ENCODE measurements at regions not wholly inside any gene's neighbourhood (a gene's known extent, or its start where the extent isn't known, plus 50 kb on each side); places are given as distances from the start of the nearest gene placed in this dataset.

DNA sequence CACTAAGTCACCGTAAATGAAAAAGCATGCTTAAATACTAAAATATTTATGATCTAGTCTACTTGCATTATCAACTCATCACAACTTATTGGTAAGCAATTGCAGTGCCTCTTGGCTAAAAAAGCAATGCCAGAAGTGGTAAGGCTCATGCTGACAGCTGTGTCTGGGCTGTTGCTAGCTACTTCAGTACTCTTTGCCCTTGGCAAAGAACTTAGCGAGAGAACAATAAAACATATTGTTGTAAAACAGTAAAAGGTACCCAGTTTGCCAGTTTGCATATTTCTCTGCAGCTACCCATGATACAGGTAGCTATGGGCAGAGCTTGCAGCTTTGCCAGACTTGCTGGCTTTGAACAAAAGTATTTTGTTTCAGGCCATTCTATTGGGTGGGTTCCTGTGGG, 73.1 kb downstream of the ATP6V1G3 start:
- TF ChIP-seq, protein P1, sequence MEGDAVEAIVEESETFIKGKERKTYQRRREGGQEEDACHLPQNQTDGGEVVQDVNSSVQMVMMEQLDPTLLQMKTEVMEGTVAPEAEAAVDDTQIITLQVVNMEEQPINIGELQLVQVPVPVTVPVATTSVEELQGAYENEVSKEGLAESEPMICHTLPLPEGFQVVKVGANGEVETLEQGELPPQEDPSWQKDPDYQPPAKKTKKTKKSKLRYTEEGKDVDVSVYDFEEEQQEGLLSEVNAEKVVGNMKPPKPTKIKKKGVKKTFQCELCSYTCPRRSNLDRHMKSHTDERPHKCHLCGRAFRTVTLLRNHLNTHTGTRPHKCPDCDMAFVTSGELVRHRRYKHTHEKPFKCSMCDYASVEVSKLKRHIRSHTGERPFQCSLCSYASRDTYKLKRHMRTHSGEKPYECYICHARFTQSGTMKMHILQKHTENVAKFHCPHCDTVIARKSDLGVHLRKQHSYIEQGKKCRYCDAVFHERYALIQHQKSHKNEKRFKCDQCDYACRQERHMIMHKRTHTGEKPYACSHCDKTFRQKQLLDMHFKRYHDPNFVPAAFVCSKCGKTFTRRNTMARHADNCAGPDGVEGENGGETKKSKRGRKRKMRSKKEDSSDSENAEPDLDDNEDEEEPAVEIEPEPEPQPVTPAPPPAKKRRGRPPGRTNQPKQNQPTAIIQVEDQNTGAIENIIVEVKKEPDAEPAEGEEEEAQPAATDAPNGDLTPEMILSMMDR (IDR thresholded peaks at IDR 0.05), result no peak
- no peak for TF ChIP-seq POLR2A (IDR thresholded peaks at IDR 0.05)
